GM06990 (cell line): ENCODE measurements at regions not wholly inside any gene's neighbourhood (a gene's known extent, or its start where the extent isn't known, plus 50 kb on each side); places are given as distances from the start of the nearest gene placed in this dataset.

Experiments used
- DNase-seq: peaks from one replicate; pipeline ENCODE4 v3.0.0-alpha.2; 2011; ENCODE audit not compliant: insufficient read length; ENCODE audit errors: extremely low read depth
- H3K27me3 ChIP-seq: replicated peaks from 2 replicates; pipeline ENCODE4 v1.6.0; 2011; ENCODE audit warnings: low read length; ENCODE audit not compliant: control insufficient read depth, insufficient read depth
- H3K36me3 ChIP-seq: 2 replicates; pipeline ENCODE4 v1.5.1; 2011; ENCODE audit warnings: low read length; ENCODE audit not compliant: control insufficient read depth, insufficient read depth
- H3K4me3 ChIP-seq: replicated peaks from 2 replicates; pipeline ENCODE4 v1.5.1; 2011; ENCODE audit warnings: low read depth, mild to moderate bottlenecking, control low read depth, low read length
- CTCF ChIP-seq: IDR thresholded peaks from 2 replicates; pipeline ENCODE4 v1.5.1; 2011; ENCODE audit warnings: low read length, control low read depth, mild to moderate bottlenecking, inconsistent platforms; ENCODE audit not compliant: insufficient read depth, poor library complexity, severe bottlenecking

- no peak for DNase-seq
- TF ChIP-seq CTCF, result no peak
- H3K4me3 ChIP-seq, result no peak overlapping the region
- no peaks in the 10 kb centered on the region for H3K27me3 ChIP-seq
- no peaks in the 10 kb centered on the region for H3K36me3 ChIP-seq
Measured at GRCh38 chr4:156100651-156101050, 147.0 kb upstream of the CTSO start.

GRCh38 chr4:156098805-156099204, 145.1 kb upstream of the CTSO start:
- H3K36me3 ChIP-seq, result no peaks in the 10 kb centered on the region
- H3K4me3 ChIP-seq, result no peak overlapping the region
- no peak for TF ChIP-seq CTCF
- no peak for DNase-seq
- H3K27me3 ChIP-seq, result no peaks in the 10 kb centered on the region

GRCh38 chr4:156085100-156085499, 131.4 kb upstream of the CTSO start:
- Histone ChIP-seq H3K27me3 (no peaks in the 10 kb centered on the region), H3K36me3 (no peaks in the 10 kb centered on the region), H3K4me3 (no peak overlapping the region)
- no peak for TF ChIP-seq CTCF
- no peak for DNase-seq

GRCh38 chr4:156084373-156084772, 130.7 kb upstream of the CTSO start:
- DNase-seq, result no peak
- no peaks in the 10 kb centered on the region for H3K27me3 ChIP-seq
- no peak overlapping the region for H3K4me3 ChIP-seq

DNA sequence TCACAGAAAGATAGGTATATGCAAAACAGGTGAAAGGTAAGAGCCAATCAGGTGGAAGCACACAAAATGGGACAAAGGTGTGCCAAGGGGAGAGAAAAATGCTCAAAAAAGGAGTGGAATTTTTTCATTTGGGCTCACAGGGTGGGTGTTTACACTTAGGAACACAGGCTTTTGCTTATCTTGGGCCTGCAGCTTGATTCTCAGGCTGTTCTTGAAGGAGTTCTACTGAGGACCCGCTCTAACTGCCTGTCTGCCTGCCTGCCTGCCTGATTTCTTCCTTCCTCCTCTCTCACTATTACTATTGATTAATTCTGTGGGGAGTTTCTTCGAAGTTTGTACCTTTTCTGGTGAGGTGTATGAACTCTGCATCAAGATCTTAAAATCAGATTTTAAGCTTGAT, 120.3 kb upstream of the CTSO start:
- no peak for DNase-seq
- no peaks in the 10 kb centered on the region for H3K27me3 ChIP-seq
- H3K36me3 ChIP-seq, result no peaks in the 10 kb centered on the region
- no peak for TF ChIP-seq CTCF
- no peak overlapping the region for H3K4me3 ChIP-seq

More at GRCh38 chr4:156084373-156084772, 130.7 kb upstream of the CTSO start:
- TF ChIP-seq CTCF, result no peak
- H3K36me3 ChIP-seq, result no peaks in the 10 kb centered on the region

DNA sequence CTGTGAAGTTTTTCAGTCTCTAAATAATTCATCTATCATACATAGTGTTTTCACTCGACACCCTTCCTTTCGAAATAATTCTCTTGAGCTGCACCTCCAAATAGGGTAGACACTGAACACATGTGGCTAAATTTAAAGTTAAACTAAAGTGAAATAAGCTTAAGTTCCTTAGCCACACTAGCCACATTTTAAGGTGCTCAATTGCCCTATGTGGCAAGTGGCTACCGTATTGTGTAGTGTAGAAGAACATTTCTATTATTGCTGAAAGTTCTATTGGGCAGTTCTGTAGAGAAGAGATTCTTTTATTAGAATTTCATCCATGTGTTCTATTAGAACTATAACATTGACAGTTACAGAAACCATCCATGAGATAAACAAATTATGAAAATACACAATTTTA, 107.0 kb upstream of the CTSO start:
- H3K36me3 ChIP-seq, result no peaks in the 10 kb centered on the region
- H3K4me3 ChIP-seq, result no peak overlapping the region
- no peak for TF ChIP-seq CTCF
- no peaks in the 10 kb centered on the region for H3K27me3 ChIP-seq
- DNase-seq, result no peak
